GM18868 (cell line): ENCODE measurements at regions not wholly inside any gene's neighbourhood (a gene's known extent, or its start where the extent isn't known, plus 50 kb on each side); places are given as distances from the start of the nearest gene placed in this dataset.

Source experiments
- ATAC-seq: cut with Tn5 transposase; IDR thresholded peaks from one replicate; pipeline ENCODE4 v1.9.1; 2021; ENCODE audit warnings: mild to moderate bottlenecking, moderate library complexity; ENCODE audit not compliant: unreplicated experiment

GRCh38 chr6:14063756-14064155, 53.8 kb upstream of the CD83 start:
- no peak for ATAC-seq

- no peak for ATAC-seq
Measured at GRCh38 chr6:14065350-14065749, 52.2 kb upstream of the CD83 start.

GRCh38 chr6:14066782-14067406, 50.7 kb upstream of the CD83 start:
- ATAC-seq = peak; percentile 69

GRCh38 chr6:14067656-14068055, 49.9 kb upstream of the CD83 start:
- ATAC-seq = no peak
